Suprapubic skin (tissue), 4 donors: ENCODE measurements at regions not wholly inside any gene's neighbourhood (a gene's known extent, or its start where the extent isn't known, plus 50 kb on each side); places are given as distances from the start of the nearest gene placed in this dataset.
"Not testable (repeated sequence)": the region's sequence is repeated elsewhere in the genome, so short reads cannot be mapped to it uniquely, and the experiment has no call there.

Experiments
- DNase-seq, 2 donors: peaks; one replicate each; pipeline ENCODE4 v3.0.0-alpha.2; 2019; ENCODE audit warnings: low spot score in 2 of 2
- H3K27ac ChIP-seq: fragments of 200-600 bp; sonication (generic); one replicate; pipeline ENCODE4 v1.5.1; 2019
- H3K27me3 ChIP-seq: fragments of 200-600 bp; sonication (generic); one replicate; pipeline ENCODE4 v1.5.1; 2019
- H3K36me3 ChIP-seq: fragments of 200-600 bp; sonication (generic); one replicate; pipeline ENCODE4 v1.5.1; 2019
- H3K4me1 ChIP-seq: fragments of 200-600 bp; sonication (generic); one replicate; pipeline ENCODE4 v1.5.1; 2019
- H3K4me3 ChIP-seq: fragments of 200-600 bp; sonication (generic); one replicate; pipeline ENCODE4 v1.5.1; 2019; ENCODE audit warnings: mild to moderate bottlenecking
- H3K9me3 ChIP-seq: fragments of 200-600 bp; sonication (generic); one replicate; pipeline ENCODE4 v1.5.1; 2019
- EP300 ChIP-seq: sonication (generic); formaldehyde crosslinking; IDR thresholded peaks from one replicate; pipeline ENCODE4 v1.6.1; 2017; ENCODE audit warnings: antibody characterized with exemption
- POLR2A ChIP-seq, 2 donors: fragments of 450-650 bp; IDR thresholded peaks; one replicate each; pipeline ENCODE4 v1.6.1; 2017; ENCODE audit warnings: antibody characterized with exemption in 2 of 2, mild to moderate bottlenecking in 2 of 2, moderate library complexity in 2 of 2
- POLR2AphosphoS5 ChIP-seq, 3 donors: sonication (generic); formaldehyde crosslinking; IDR thresholded peaks; one replicate each; pipeline ENCODE4 v1.6.1; 2017; ENCODE audit warnings: antibody characterized with exemption in 3 of 3
- WGBS: methylation state at CpG from one replicate; pipeline ENCODE4 v1.1.5; 2018; 5-methylcytosine and 5-hydroxymethylcytosine counted together
- TF ChIP-seq, protein P1 (sequence below), 2 donors: fragments of 200-600 bp in 1 of 2; fragments of 450-650 bp in 1 of 2; sonication (generic) in 1 of 2; IDR thresholded peaks; one replicate each; pipeline ENCODE4 v1.5.1; 2016 to 2019; ENCODE audit warnings: antibody characterized with exemption in 2 of 2, mild to moderate bottlenecking in 1 of 2, moderate library complexity in 1 of 2

DNA sequence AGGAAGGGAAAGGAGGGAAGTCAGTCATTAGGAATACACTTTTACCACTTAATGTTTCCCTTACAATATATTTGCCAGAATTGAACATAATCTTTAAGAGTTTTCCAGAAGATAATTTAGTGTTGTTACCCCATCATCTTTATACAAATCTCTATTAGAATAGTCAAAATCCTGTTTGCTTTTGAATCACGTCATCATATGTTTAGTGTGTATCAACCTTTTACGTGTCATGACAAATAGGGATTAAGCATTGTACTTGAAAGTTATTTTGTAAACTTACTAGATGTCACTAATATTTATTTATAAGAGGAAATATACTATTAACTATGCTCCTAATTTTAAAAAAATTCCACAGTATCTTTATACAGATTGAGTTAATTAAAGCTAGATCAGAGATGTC lies 1899.5 kb downstream of the MAT2B start:
- TF ChIP-seq POLR2AphosphoS5 (IDR thresholded peaks at IDR 0.05) = no peak
- TF ChIP-seq, protein P1, sequence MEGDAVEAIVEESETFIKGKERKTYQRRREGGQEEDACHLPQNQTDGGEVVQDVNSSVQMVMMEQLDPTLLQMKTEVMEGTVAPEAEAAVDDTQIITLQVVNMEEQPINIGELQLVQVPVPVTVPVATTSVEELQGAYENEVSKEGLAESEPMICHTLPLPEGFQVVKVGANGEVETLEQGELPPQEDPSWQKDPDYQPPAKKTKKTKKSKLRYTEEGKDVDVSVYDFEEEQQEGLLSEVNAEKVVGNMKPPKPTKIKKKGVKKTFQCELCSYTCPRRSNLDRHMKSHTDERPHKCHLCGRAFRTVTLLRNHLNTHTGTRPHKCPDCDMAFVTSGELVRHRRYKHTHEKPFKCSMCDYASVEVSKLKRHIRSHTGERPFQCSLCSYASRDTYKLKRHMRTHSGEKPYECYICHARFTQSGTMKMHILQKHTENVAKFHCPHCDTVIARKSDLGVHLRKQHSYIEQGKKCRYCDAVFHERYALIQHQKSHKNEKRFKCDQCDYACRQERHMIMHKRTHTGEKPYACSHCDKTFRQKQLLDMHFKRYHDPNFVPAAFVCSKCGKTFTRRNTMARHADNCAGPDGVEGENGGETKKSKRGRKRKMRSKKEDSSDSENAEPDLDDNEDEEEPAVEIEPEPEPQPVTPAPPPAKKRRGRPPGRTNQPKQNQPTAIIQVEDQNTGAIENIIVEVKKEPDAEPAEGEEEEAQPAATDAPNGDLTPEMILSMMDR (IDR thresholded peaks at IDR 0.05) = no peak
- no peak for TF ChIP-seq EP300
- no peak for TF ChIP-seq POLR2A (IDR thresholded peaks at IDR 0.05)
- no peaks in the 10 kb centered on the region for H3K4me1 ChIP-seq
- H3K36me3 ChIP-seq = no peaks in the 10 kb centered on the region
- DNase-seq = no peak
- H3K27ac ChIP-seq = no peak overlapping the region
- H3K27me3 ChIP-seq = no peaks in the 10 kb centered on the region
- WGBS = 66% methylated on average over 2 of the region's 2 CpGs
- H3K9me3 ChIP-seq = no peaks in the 10 kb centered on the region
- H3K4me3 ChIP-seq = no peak overlapping the region

DNA sequence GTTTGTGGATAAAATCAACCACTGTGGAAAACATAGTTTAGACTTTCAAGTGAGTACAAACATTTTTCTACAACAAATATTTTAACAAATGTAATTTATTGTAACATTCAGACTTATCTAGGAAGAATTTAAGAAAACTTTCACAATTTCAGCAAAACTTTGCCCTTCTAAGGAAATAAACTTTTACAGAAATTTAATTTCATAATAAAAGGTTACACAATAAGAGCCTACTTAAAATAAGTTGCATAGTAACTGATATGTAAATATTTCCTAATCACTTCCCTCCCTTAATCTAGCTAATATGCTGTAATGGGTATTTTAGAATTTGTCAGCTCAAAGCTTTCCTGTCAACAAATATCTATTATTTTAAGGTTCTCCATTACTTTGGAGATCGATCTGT lies 1899.9 kb downstream of the MAT2B start:
- TF ChIP-seq POLR2A (IDR thresholded peaks at IDR 0.05) = no peak
- no peak for TF ChIP-seq EP300
- no peak for TF ChIP-seq POLR2AphosphoS5 (IDR thresholded peaks at IDR 0.05)
- TF ChIP-seq, protein P1 (IDR thresholded peaks at IDR 0.05) = no peak
- Histone ChIP-seq H3K27me3 (no peaks in the 10 kb centered on the region), H3K36me3 (no peaks in the 10 kb centered on the region), H3K27ac (no peak overlapping the region), H3K9me3 (no peaks in the 10 kb centered on the region), H3K4me1 (no peaks in the 10 kb centered on the region), H3K4me3 (no peak overlapping the region)
- WGBS = 47% methylated on average over 1 of the region's 1 CpG
- no peak for DNase-seq

DNA sequence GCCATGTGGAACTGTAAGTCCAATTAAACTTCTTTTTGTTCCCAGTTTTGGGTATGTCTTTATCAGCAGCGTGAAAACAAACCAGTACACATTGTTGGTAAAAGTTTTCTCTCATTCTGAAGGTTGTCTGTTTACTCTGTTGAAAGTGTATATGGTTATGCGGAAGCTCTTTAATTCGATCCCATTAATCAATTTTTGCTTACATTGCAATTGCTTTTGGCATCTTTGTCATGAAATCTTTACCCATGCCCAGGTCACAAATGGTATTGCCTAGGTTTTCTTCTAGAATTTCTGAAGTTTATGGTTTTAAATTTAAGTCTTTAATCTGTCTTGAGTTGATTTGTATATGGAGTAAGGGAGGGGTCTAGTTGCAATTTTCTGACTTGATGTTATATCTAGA lies 1901.9 kb downstream of the MAT2B start:
- no peaks in the 10 kb centered on the region for H3K27me3 ChIP-seq
- H3K27ac ChIP-seq = no peak overlapping the region
- TF ChIP-seq POLR2AphosphoS5 (IDR thresholded peaks at IDR 0.05) = no peak
- TF ChIP-seq EP300 = no peak
- TF ChIP-seq, protein P1 (IDR thresholded peaks at IDR 0.05) = no peak
- no peaks in the 10 kb centered on the region for H3K36me3 ChIP-seq
- H3K4me1 ChIP-seq = no peaks in the 10 kb centered on the region
- DNase-seq = no peak
- 92% methylated on average over 3 of the region's 3 CpGs for whole genome bisulfite sequencing
- H3K4me3 ChIP-seq = no peak overlapping the region
- no peaks in the 10 kb centered on the region for H3K9me3 ChIP-seq

DNA sequence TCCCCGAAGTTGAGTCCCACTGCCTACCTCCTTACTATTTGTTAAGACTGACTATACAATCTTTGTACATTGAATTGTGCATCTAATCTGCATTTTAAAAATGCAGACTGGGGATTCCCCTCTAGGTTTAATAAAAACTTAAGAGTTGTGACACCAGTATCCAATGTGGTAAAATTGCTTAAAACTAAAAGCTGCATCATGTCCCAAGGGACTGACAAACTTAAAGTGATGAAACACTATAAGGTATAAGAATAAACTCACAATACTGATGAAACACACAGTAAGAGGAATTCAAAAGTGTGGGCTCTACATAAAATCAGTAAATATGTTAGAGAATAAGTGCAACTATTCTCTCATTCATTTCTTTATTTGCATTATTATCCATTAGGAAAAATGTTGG lies 1905.1 kb downstream of the MAT2B start:
- H3K27ac ChIP-seq = no peak overlapping the region
- H3K4me1 ChIP-seq = no peaks in the 10 kb centered on the region
- WGBS = 100% methylated on average over 1 of the region's 1 CpG
- no peaks in the 10 kb centered on the region for H3K9me3 ChIP-seq
- no peak for DNase-seq
- no peaks in the 10 kb centered on the region for H3K36me3 ChIP-seq
- no peak for TF ChIP-seq POLR2A (IDR thresholded peaks at IDR 0.05)
- TF ChIP-seq POLR2AphosphoS5 (IDR thresholded peaks at IDR 0.05) = no peak
- H3K27me3 ChIP-seq = no peaks in the 10 kb centered on the region
- H3K4me3 ChIP-seq = no peak overlapping the region

DNA sequence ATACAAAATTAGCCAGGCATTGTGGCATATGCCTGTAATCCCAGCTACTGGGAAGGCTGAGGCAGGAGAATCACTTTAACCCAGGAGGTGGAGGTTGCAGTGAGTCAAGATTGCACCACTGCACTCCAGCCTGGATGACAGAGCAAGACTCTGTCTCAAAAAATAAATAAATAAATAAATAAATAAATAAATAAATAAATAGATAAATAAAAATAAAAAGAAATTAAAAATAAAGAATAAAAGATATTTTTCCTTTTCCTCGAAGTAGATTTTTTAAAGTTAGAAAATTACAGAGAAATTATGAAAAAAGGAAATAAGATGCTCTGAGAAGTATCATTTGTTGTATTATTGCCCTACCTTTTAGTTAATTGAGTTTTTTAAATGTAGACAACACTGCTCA lies 1906.1 kb downstream of the MAT2B start:
- not testable (repeated sequence) for H3K27me3 ChIP-seq, H3K27ac ChIP-seq, H3K36me3 ChIP-seq, DNase-seq, H3K9me3 ChIP-seq, H3K4me3 ChIP-seq, H3K4me1 ChIP-seq
- WGBS = 79% methylated on average over 1 of the region's 1 CpG

DNA sequence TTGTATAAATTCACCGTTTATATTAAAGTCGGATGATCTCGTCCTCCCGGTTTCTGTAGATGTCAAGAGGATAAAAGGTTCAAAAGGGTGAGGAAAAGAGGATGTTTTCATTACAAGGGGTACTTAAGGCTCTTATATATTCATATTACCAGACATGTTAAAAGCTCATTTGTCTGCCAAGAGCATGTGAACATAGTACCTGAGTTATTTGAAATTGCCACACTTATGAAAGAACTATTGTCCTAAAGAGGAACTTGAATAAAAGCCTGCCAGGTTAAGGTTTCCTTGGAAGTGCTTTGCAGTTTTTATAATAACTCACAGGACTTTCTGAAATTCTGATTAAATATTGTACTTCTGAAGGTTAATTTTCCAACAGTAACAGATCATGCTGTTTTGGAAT lies 1915.1 kb downstream of the MAT2B start:
- DNase-seq = no peak
- Histone ChIP-seq H3K27ac (no peak overlapping the region), H3K36me3 (no peaks in the 10 kb centered on the region), H3K9me3 (no peaks in the 10 kb centered on the region), H3K4me3 (no peak overlapping the region), H3K27me3 (no peaks in the 10 kb centered on the region), H3K4me1 (no peaks in the 10 kb centered on the region)
- TF ChIP-seq POLR2AphosphoS5 (IDR thresholded peaks at IDR 0.05) = no peak
- TF ChIP-seq, protein P1 (IDR thresholded peaks at IDR 0.05) = no peak
- no peak for TF ChIP-seq POLR2A (IDR thresholded peaks at IDR 0.05)
- no peak for TF ChIP-seq EP300
- 72% methylated on average over 4 of the region's 4 CpGs for WGBS
